H9 (cell line): ENCODE measurements at regions not wholly inside any gene's neighbourhood (a gene's known extent, or its start where the extent isn't known, plus 50 kb on each side); places are given as distances from the start of the nearest gene placed in this dataset.

Source experiments
- DNase-seq: peaks from one replicate; pipeline ENCODE4 v3.0.0-alpha.2; 2017
- H2AFZ ChIP-seq: one replicate; pipeline ENCODE4 v1.6.1; 2013; ENCODE audit warnings: mild to moderate bottlenecking, low read length, control low read depth, moderate library complexity
- H2AK5ac ChIP-seq: 2 replicates; pipeline ENCODE4 v1.6.1; 2013; ENCODE audit warnings: low read length, control low read depth, mixed read lengths; ENCODE audit not compliant: insufficient read length
- H2BK120ac ChIP-seq: one replicate; pipeline ENCODE4 v1.6.1; 2013; ENCODE audit warnings: low read depth, mild to moderate bottlenecking, low read length, control low read depth, inconsistent platforms; ENCODE audit not compliant: poor library complexity, severe bottlenecking
- H2BK12ac ChIP-seq: 2 replicates; pipeline ENCODE4 v1.6.1; 2013; ENCODE audit warnings: low read length, control low read depth, mixed read lengths, low read depth; ENCODE audit not compliant: insufficient read length
- H2BK15ac ChIP-seq: 2 replicates; pipeline ENCODE4 v1.6.1; 2013; ENCODE audit warnings: low read depth, low read length, control low read depth
- H2BK20ac ChIP-seq: one replicate; pipeline ENCODE4 v1.6.1; 2013; ENCODE audit warnings: low read depth, mild to moderate bottlenecking, low read length, control low read depth, inconsistent platforms; ENCODE audit not compliant: poor library complexity, severe bottlenecking
- H2BK5ac ChIP-seq: 2 replicates; pipeline ENCODE4 v1.6.1; 2013; ENCODE audit warnings: low read length, control low read depth, mixed read lengths; ENCODE audit not compliant: insufficient read length
- H3K14ac ChIP-seq: 2 replicates; pipeline ENCODE4 v1.6.1; 2013; ENCODE audit warnings: low read length, control low read depth; ENCODE audit not compliant: insufficient read depth
- H3K18ac ChIP-seq: 2 replicates; pipeline ENCODE4 v1.6.1; 2013; ENCODE audit warnings: low read depth, mild to moderate bottlenecking, mixed read lengths, low read length, control low read depth; ENCODE audit not compliant: insufficient read length
- H3K23ac ChIP-seq: 2 replicates; pipeline ENCODE4 v1.6.1; 2013; ENCODE audit warnings: low read length, control low read depth, mixed read lengths, low read depth; ENCODE audit not compliant: insufficient read length
- H3K23me2 ChIP-seq: 2 replicates; pipeline ENCODE4 v1.6.1; 2013; ENCODE audit warnings: low read depth, mild to moderate bottlenecking, mixed read lengths, low read length, control low read depth; ENCODE audit not compliant: insufficient read length, poor library complexity, severe bottlenecking
- H3K27ac ChIP-seq: 2 replicates; pipeline ENCODE4 v1.5.1; 2013; ENCODE audit warnings: low read length, control low read depth, mixed read lengths, low read depth; ENCODE audit not compliant: insufficient read length
- H3K27me3 ChIP-seq: 2 replicates; pipeline ENCODE4 v1.6.1; 2013; ENCODE audit warnings: low read length, control low read depth, inconsistent platforms; ENCODE audit not compliant: insufficient read depth
- H3K4ac ChIP-seq: 2 replicates; pipeline ENCODE4 v1.6.1; 2013; ENCODE audit warnings: low read depth, mild to moderate bottlenecking, control low read depth, inconsistent platforms, low read length, moderate library complexity
- H3K4me1 ChIP-seq: 2 replicates; pipeline ENCODE4 v1.6.1; 2013; ENCODE audit warnings: low read length, control low read depth, inconsistent platforms; ENCODE audit not compliant: insufficient read depth
- H3K4me2 ChIP-seq: 2 replicates; pipeline ENCODE4 v1.6.1; 2013; ENCODE audit warnings: low read length, control low read depth, mixed read lengths; ENCODE audit not compliant: insufficient read length, insufficient read depth
- H3K56ac ChIP-seq: 2 replicates; pipeline ENCODE4 v1.6.1; 2013; ENCODE audit warnings: low read depth, mild to moderate bottlenecking, mixed read lengths, low read length, control low read depth; ENCODE audit not compliant: insufficient read length
- H3K79me1 ChIP-seq: 2 replicates; pipeline ENCODE4 v1.6.1; 2013; ENCODE audit warnings: low read depth, mild to moderate bottlenecking, moderate library complexity, low read length, control low read depth, inconsistent platforms; ENCODE audit not compliant: insufficient read depth, poor library complexity, severe bottlenecking
- H3K79me2 ChIP-seq: 2 replicates; pipeline ENCODE4 v1.6.1; 2013; ENCODE audit warnings: low read length, control low read depth, inconsistent platforms; ENCODE audit not compliant: insufficient read depth
- H3K9ac ChIP-seq: 2 replicates; pipeline ENCODE4 v1.6.1; 2013; ENCODE audit warnings: low read length, control low read depth, mixed read lengths; ENCODE audit not compliant: insufficient read length; ENCODE audit errors: extremely low read depth
- H3K9me3 ChIP-seq: one replicate; pipeline ENCODE4 v1.6.1; 2013; ENCODE audit warnings: low read depth, low read length, inconsistent platforms; ENCODE audit not compliant: control insufficient read depth
- H3T11ph ChIP-seq: one replicate; pipeline ENCODE4 v1.6.1; 2013; ENCODE audit warnings: mild to moderate bottlenecking, low read length, control low read depth, inconsistent platforms
- H4K20me1 ChIP-seq: one replicate; pipeline ENCODE4 v1.6.1; 2013; ENCODE audit not compliant: control insufficient read depth, insufficient read length, insufficient read depth
- H4K5ac ChIP-seq: 2 replicates; pipeline ENCODE4 v1.6.1; 2013; ENCODE audit warnings: low read depth, mild to moderate bottlenecking, mixed read lengths, low read length, control low read depth; ENCODE audit not compliant: insufficient read length
- H4K8ac ChIP-seq: replicated peaks from 2 replicates; pipeline ENCODE4 v1.6.1; 2013; ENCODE audit warnings: low read length, control low read depth, mixed read lengths, low read depth; ENCODE audit not compliant: insufficient read length
- H4K91ac ChIP-seq: 2 replicates; pipeline ENCODE4 v1.6.1; 2013; ENCODE audit warnings: low read depth, mild to moderate bottlenecking, moderate library complexity, mixed read lengths, low read length, control low read depth; ENCODE audit not compliant: insufficient read length
- H3K27ac Mint-ChIP-seq, 3 experiments: 2 replicates in 2 of 3; 3 replicates in 1 of 3; pipeline ENCODE4 v1.8.0; 2020 to 2021; ENCODE audit warnings: mixed read lengths in 3 of 3, mild to moderate bottlenecking in 1 of 3, moderate library complexity in 1 of 3
- H3K27me3 Mint-ChIP-seq: 2 replicates; pipeline ENCODE4 v1.8.0; 2021; ENCODE audit warnings: low read depth, mild to moderate bottlenecking, moderate library complexity, mixed read lengths
- H3K36me3 Mint-ChIP-seq, 3 experiments: 2 replicates in 2 of 3; 3 replicates in 1 of 3; pipeline ENCODE4 v1.8.0; 2020 to 2021; ENCODE audit warnings: low read depth in 3 of 3, mixed read lengths in 3 of 3; ENCODE audit not compliant: insufficient read depth in 1 of 3
- H3K4me1 Mint-ChIP-seq, 2 experiments: 2 replicates each; pipeline ENCODE4 v1.8.0; 2020; ENCODE audit warnings: mixed read lengths in 2 of 2
- H3K4me3 Mint-ChIP-seq, 2 experiments: 2 replicates in 1 of 2; 3 replicates in 1 of 2; pipeline ENCODE4 v1.8.0; 2020 to 2021; ENCODE audit warnings: mild to moderate bottlenecking in 2 of 2, mixed read lengths in 2 of 2, moderate library complexity in 1 of 2
- H3K9me3 Mint-ChIP-seq, 2 experiments: 2 replicates in 1 of 2; 3 replicates in 1 of 2; pipeline ENCODE4 v1.8.0; 2020; ENCODE audit warnings: mild to moderate bottlenecking in 2 of 2, mixed read lengths in 2 of 2, moderate library complexity in 1 of 2
- WGBS: extraction: QIAGEN DNeasy Blood & Tissue Kit; methylation state at CpG from one replicate; pipeline ENCODE4 v1.1.7; 2013; ENCODE audit warnings: missing lambda C conversion rate, low lambda C conversion rate, mixed read lengths; ENCODE audit not compliant: insufficient read length; ENCODE audit errors: extremely low coverage; 5-methylcytosine and 5-hydroxymethylcytosine counted together
- TF ChIP-seq, protein P1 (sequence below): fragments of 200-600 bp; sonication (generic); conservative IDR thresholded peaks from 3 replicates; pipeline ENCODE4 v1.8.0; 2021; ENCODE audit warnings: antibody characterized with exemption, mild to moderate bottlenecking

- H3K27ac Mint-ChIP-seq: no peak overlapping the region; a peak in 1 of 7 replicates
- H3K27me3 Mint-ChIP-seq: peaks cover 7% of the 10 kb centered on the region
- H3K18ac ChIP-seq: no peak overlapping the region
- H2AFZ ChIP-seq: no peak overlapping the region
- no peaks in the 10 kb centered on the region for H3K27me3 ChIP-seq
- H2BK5ac ChIP-seq: no peak overlapping the region
- no peak overlapping the region for H3K14ac ChIP-seq
- H3K9me3 ChIP-seq: no peaks in the 10 kb centered on the region
- no peaks in the 10 kb centered on the region for H3K23me2 ChIP-seq
- TF ChIP-seq, protein P1, sequence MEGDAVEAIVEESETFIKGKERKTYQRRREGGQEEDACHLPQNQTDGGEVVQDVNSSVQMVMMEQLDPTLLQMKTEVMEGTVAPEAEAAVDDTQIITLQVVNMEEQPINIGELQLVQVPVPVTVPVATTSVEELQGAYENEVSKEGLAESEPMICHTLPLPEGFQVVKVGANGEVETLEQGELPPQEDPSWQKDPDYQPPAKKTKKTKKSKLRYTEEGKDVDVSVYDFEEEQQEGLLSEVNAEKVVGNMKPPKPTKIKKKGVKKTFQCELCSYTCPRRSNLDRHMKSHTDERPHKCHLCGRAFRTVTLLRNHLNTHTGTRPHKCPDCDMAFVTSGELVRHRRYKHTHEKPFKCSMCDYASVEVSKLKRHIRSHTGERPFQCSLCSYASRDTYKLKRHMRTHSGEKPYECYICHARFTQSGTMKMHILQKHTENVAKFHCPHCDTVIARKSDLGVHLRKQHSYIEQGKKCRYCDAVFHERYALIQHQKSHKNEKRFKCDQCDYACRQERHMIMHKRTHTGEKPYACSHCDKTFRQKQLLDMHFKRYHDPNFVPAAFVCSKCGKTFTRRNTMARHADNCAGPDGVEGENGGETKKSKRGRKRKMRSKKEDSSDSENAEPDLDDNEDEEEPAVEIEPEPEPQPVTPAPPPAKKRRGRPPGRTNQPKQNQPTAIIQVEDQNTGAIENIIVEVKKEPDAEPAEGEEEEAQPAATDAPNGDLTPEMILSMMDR: no peak
- no peak overlapping the region for H3K27ac ChIP-seq
- no peak overlapping the region for H2BK20ac ChIP-seq
- H4K91ac ChIP-seq: no peak overlapping the region
- peaks cover 16% of the 10 kb centered on the region; the same call in 1 of the 2 replicates for H3K4me1 ChIP-seq
- no peak for DNase-seq
- no peak overlapping the region for H2BK12ac ChIP-seq
- H3K4me3 Mint-ChIP-seq: no peak overlapping the region
- no peak overlapping the region for H2AK5ac ChIP-seq
- H4K8ac ChIP-seq: no peak overlapping the region
- H3T11ph ChIP-seq: no peak overlapping the region
- no peak overlapping the region for H2BK15ac ChIP-seq
- H2BK120ac ChIP-seq: no peak overlapping the region
- H3K9me3 Mint-ChIP-seq: peaks cover 2 to 5% of the 10 kb centered on the region in 2 experiments; a peak in 2 of 5 replicates
- no peak overlapping the region for H4K5ac ChIP-seq
- peaks cover 67 to 78% of the 10 kb centered on the region in 2 experiments for H3K4me1 Mint-ChIP-seq
- WGBS: no CpG with 5 or more reads among the region's 1 CpG
- no peaks in the 10 kb centered on the region for H4K20me1 ChIP-seq
- no peaks in the 10 kb centered on the region for H3K79me2 ChIP-seq
- H3K4me2 ChIP-seq: no peak overlapping the region
- no peak overlapping the region for H3K56ac ChIP-seq
- peaks cover 0 to 14% (median 5%) of the 10 kb centered on the region in 3 experiments; a peak in 5 of 7 replicates for H3K36me3 Mint-ChIP-seq
- H3K23ac ChIP-seq: no peak overlapping the region
- H3K9ac ChIP-seq: no peak overlapping the region
- no peaks in the 10 kb centered on the region for H3K79me1 ChIP-seq
- no peak overlapping the region for H3K4ac ChIP-seq
Observed at GRCh38 chr1:58000116-58000515, 546.4 kb downstream of the OMA1 start.
